ENCODE measurements at regions not wholly inside any gene's neighbourhood (a gene's known extent, or its start where the extent isn't known, plus 50 kb on each side); places are given as distances from the start of the nearest gene placed in this dataset.

DNA sequence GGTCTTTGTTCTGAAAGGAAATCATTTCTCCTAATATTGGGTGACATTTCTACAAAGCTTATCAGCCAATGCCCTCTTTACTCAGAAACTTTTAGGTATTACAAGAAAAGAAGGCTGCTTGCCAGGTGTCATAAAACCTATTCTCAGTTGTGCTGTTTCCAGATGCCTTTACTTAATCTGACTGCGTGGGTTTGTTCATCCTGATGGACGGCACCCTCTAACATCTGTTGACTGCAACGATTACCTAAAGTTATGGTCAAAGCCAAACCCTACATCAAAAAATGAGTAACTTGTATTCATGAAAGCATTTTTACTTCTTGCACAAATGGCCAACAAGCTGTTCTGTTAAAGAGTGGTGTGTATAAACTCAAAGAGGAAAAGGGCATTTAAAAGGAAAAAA lies 207.7 kb upstream of the PDZRN3 start:
- TF ChIP-seq, protein P1, sequence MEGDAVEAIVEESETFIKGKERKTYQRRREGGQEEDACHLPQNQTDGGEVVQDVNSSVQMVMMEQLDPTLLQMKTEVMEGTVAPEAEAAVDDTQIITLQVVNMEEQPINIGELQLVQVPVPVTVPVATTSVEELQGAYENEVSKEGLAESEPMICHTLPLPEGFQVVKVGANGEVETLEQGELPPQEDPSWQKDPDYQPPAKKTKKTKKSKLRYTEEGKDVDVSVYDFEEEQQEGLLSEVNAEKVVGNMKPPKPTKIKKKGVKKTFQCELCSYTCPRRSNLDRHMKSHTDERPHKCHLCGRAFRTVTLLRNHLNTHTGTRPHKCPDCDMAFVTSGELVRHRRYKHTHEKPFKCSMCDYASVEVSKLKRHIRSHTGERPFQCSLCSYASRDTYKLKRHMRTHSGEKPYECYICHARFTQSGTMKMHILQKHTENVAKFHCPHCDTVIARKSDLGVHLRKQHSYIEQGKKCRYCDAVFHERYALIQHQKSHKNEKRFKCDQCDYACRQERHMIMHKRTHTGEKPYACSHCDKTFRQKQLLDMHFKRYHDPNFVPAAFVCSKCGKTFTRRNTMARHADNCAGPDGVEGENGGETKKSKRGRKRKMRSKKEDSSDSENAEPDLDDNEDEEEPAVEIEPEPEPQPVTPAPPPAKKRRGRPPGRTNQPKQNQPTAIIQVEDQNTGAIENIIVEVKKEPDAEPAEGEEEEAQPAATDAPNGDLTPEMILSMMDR (IDR thresholded peaks at IDR 0.05; ENCODE audit: poor library complexity, severe bottlenecking): no peak
- TF ChIP-seq POLR2AphosphoS5 (IDR thresholded peaks at IDR 0.05) (no peak), EZH2 (IDR thresholded peaks at IDR 0.05; ENCODE audit: borderline replicate concordance, insufficient read depth, low read length, poor library complexity, severe bottlenecking) (no peak), MXI1 (conservative IDR thresholded peaks at IDR 0.05; ENCODE audit: poor library complexity, severe bottlenecking) (no peak), EP300 (conservative IDR thresholded peaks at IDR 0.05; ENCODE audit: poor library complexity, severe bottlenecking) (no peak), SMC3 (conservative IDR thresholded peaks at IDR 0.05; ENCODE audit: poor library complexity) (no peak)
- TF ChIP-seq, protein P2, sequence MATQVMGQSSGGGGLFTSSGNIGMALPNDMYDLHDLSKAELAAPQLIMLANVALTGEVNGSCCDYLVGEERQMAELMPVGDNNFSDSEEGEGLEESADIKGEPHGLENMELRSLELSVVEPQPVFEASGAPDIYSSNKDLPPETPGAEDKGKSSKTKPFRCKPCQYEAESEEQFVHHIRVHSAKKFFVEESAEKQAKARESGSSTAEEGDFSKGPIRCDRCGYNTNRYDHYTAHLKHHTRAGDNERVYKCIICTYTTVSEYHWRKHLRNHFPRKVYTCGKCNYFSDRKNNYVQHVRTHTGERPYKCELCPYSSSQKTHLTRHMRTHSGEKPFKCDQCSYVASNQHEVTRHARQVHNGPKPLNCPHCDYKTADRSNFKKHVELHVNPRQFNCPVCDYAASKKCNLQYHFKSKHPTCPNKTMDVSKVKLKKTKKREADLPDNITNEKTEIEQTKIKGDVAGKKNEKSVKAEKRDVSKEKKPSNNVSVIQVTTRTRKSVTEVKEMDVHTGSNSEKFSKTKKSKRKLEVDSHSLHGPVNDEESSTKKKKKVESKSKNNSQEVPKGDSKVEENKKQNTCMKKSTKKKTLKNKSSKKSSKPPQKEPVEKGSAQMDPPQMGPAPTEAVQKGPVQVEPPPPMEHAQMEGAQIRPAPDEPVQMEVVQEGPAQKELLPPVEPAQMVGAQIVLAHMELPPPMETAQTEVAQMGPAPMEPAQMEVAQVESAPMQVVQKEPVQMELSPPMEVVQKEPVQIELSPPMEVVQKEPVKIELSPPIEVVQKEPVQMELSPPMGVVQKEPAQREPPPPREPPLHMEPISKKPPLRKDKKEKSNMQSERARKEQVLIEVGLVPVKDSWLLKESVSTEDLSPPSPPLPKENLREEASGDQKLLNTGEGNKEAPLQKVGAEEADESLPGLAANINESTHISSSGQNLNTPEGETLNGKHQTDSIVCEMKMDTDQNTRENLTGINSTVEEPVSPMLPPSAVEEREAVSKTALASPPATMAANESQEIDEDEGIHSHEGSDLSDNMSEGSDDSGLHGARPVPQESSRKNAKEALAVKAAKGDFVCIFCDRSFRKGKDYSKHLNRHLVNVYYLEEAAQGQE (IDR thresholded peaks at IDR 0.05; ENCODE audit: borderline replicate concordance): no peak
